Mesothelial cell of epicardium (in vitro differentiated cells): ENCODE measurements at regions not wholly inside any gene's neighbourhood (a gene's known extent, or its start where the extent isn't known, plus 50 kb on each side); places are given as distances from the start of the nearest gene placed in this dataset.
"Not testable (repeated sequence)": the region's sequence is repeated elsewhere in the genome, so short reads cannot be mapped to it uniquely, and the experiment has no call there.

Source experiments
- DNase-seq, 2 experiments: peaks; one replicate each; pipeline ENCODE4 v3.0.0; 2021; ENCODE audit warnings: low spot score in 2 of 2; ENCODE audit not compliant: unreplicated experiment in 2 of 2
- H3K27ac Mint-ChIP-seq: 2 replicates; pipeline ENCODE4 v1.8.0; 2021; ENCODE audit warnings: mixed read lengths
- H3K27me3 Mint-ChIP-seq: 2 replicates; pipeline ENCODE4 v1.8.0; 2021; ENCODE audit warnings: low read depth, mixed read lengths
- H3K36me3 Mint-ChIP-seq: 2 replicates; pipeline ENCODE4 v1.8.0; 2021; ENCODE audit warnings: mixed read lengths
- H3K4me1 Mint-ChIP-seq: 2 replicates; pipeline ENCODE4 v1.8.0; 2021; ENCODE audit warnings: mixed read lengths
- H3K4me3 Mint-ChIP-seq: 2 replicates; pipeline ENCODE4 v1.8.0; 2021; ENCODE audit warnings: mild to moderate bottlenecking, moderate library complexity, mixed read lengths
- H3K9me3 Mint-ChIP-seq: 2 replicates; pipeline ENCODE4 v1.8.0; 2021; ENCODE audit warnings: mixed read lengths
- CTCF ChIP-seq: fragments of 200-600 bp; sonication (generic); IDR thresholded peaks from one replicate; pipeline ENCODE4 v1.5.0; 2021; ENCODE audit warnings: antibody characterized with exemption; ENCODE audit not compliant: unreplicated experiment

- DNase-seq, result no peak
- H3K4me3 Mint-ChIP-seq, result no peak overlapping the region
- no peaks in the 10 kb centered on the region for H3K36me3 Mint-ChIP-seq
- TF ChIP-seq CTCF, result no peak
- no peaks in the 10 kb centered on the region for H3K4me1 Mint-ChIP-seq
- no peaks in the 10 kb centered on the region for H3K27me3 Mint-ChIP-seq
- H3K27ac Mint-ChIP-seq, result no peak overlapping the region
- peaks cover 20% of the 10 kb centered on the region for H3K9me3 Mint-ChIP-seq
These were observed 239.8 kb upstream of the CNTNAP5 start for GRCh38 chr2:123785332-123785731.

- Mint-ChIP-seq H3K4me3 (no peak overlapping the region), H3K4me1 (no peaks in the 10 kb centered on the region), H3K27ac (no peak overlapping the region), H3K27me3 (no peaks in the 10 kb centered on the region), H3K9me3 (peaks cover 11% of the 10 kb centered on the region), H3K36me3 (no peaks in the 10 kb centered on the region)
- TF ChIP-seq CTCF, result no peak
- DNase-seq, result no peak
These were observed 233.9 kb upstream of the CNTNAP5 start for GRCh38 chr2:123791207-123791606.

- Mint-ChIP-seq H3K27me3 (no peaks in the 10 kb centered on the region), H3K9me3 (peaks cover 6% of the 10 kb centered on the region), H3K4me1 (no peaks in the 10 kb centered on the region), H3K4me3 (no peak overlapping the region), H3K36me3 (no peaks in the 10 kb centered on the region), H3K27ac (no peak overlapping the region)
- TF ChIP-seq CTCF, result no peak
- DNase-seq, result no peak
These were observed 233.4 kb upstream of the CNTNAP5 start for GRCh38 chr2:123791684-123792083.

GRCh38 chr2:123804126-123804525 lies 221.0 kb upstream of the CNTNAP5 start:
- DNase-seq, H3K4me1 Mint-ChIP-seq, H3K4me3 Mint-ChIP-seq, H3K27me3 Mint-ChIP-seq, H3K27ac Mint-ChIP-seq, H3K36me3 Mint-ChIP-seq: not testable (repeated sequence)
- peaks cover 61% of the 10 kb centered on the region for H3K9me3 Mint-ChIP-seq

- H3K9me3 Mint-ChIP-seq, result peaks cover 71% of the 10 kb centered on the region
- H3K4me1 Mint-ChIP-seq, DNase-seq, H3K27me3 Mint-ChIP-seq, H3K4me3 Mint-ChIP-seq, H3K27ac Mint-ChIP-seq, H3K36me3 Mint-ChIP-seq: not testable (repeated sequence)
These were observed 219.3 kb upstream of the CNTNAP5 start for GRCh38 chr2:123805746-123806145.

GRCh38 chr2:123808243-123808642 lies 216.8 kb upstream of the CNTNAP5 start:
- no peak for DNase-seq
- peaks cover 2% of the 10 kb centered on the region for H3K36me3 Mint-ChIP-seq
- TF ChIP-seq CTCF, result no peak
- H3K4me1 Mint-ChIP-seq, result no peaks in the 10 kb centered on the region
- peaks cover 55% of the 10 kb centered on the region for H3K9me3 Mint-ChIP-seq
- no peak overlapping the region for H3K27ac Mint-ChIP-seq
- no peaks in the 10 kb centered on the region for H3K27me3 Mint-ChIP-seq
- no peak overlapping the region for H3K4me3 Mint-ChIP-seq

GRCh38 chr2:123811846-123812245 lies 213.2 kb upstream of the CNTNAP5 start:
- H3K36me3 Mint-ChIP-seq, result no peaks in the 10 kb centered on the region
- no peak overlapping the region for H3K4me3 Mint-ChIP-seq
- no peaks in the 10 kb centered on the region for H3K4me1 Mint-ChIP-seq
- no peak for TF ChIP-seq CTCF
- no peak for DNase-seq
- H3K27ac Mint-ChIP-seq, result no peak overlapping the region
- no peaks in the 10 kb centered on the region for H3K27me3 Mint-ChIP-seq
- H3K9me3 Mint-ChIP-seq, result peaks cover 32% of the 10 kb centered on the region
